ENCODE measurements at regions not wholly inside any gene's neighbourhood (a gene's known extent, or its start where the extent isn't known, plus 50 kb on each side); places are given as distances from the start of the nearest gene placed in this dataset.

GRCh38 chr4:135941671-135942070, 1590.6 kb downstream of the PCDH18 start:
- no peaks in the 10 kb centered on the region for H3K4me1 ChIP-seq (ENCODE audit: insufficient read depth, low read length, poor library complexity, severe bottlenecking)
- BruUV-seq (replicated peaks), result no TSS peak
- ChIA-PET CTCF (no interaction called here), POLR2A (ENCODE audit: low non-redundant PET) (no interaction called here)
- intact Hi-C loops (cut with micrococcal nuclease; ENCODE audit: unreplicated experiment), result no loop called here
- H3K27ac ChIP-seq (ENCODE audit: low read depth, low read length, poor library complexity, severe bottlenecking), result no peak overlapping the region
- H3K4me3 ChIP-seq (ENCODE audit: low read depth, low read length, poor library complexity, severe bottlenecking), result no peak overlapping the region
- no peak for DNase-seq (ENCODE audit: low spot score)
- no peaks in the 10 kb centered on the region for H3K36me3 ChIP-seq (ENCODE audit: insufficient read depth, low read length, poor library complexity, severe bottlenecking)
- TF ChIP-seq EZH2 (IDR thresholded peaks at IDR 0.05; ENCODE audit: borderline replicate concordance, low read depth, low read length, poor library complexity, severe bottlenecking) (no peak), CTCF (conservative IDR thresholded peaks at IDR 0.05; ENCODE audit: low read depth, low read length) (no peak)
- H3K9me3 ChIP-seq (ENCODE audit: low read depth, low read length, poor library complexity, severe bottlenecking), result no peaks in the 10 kb centered on the region
- no peaks in the 10 kb centered on the region for H3K27me3 ChIP-seq (replicated peaks; ENCODE audit: insufficient read depth, low read depth, low read length, poor library complexity)

- H3K4me3 ChIP-seq (ENCODE audit: low read depth, low read length, poor library complexity, severe bottlenecking), result no peak overlapping the region
- H3K4me1 ChIP-seq (ENCODE audit: insufficient read depth, low read length, poor library complexity, severe bottlenecking), result no peaks in the 10 kb centered on the region
- no peaks in the 10 kb centered on the region for H3K27me3 ChIP-seq (replicated peaks; ENCODE audit: insufficient read depth, low read depth, low read length, poor library complexity)
- no peak for DNase-seq (ENCODE audit: low spot score)
- BruUV-seq (replicated peaks), result no TSS peak
- H3K27ac ChIP-seq (ENCODE audit: low read depth, low read length, poor library complexity, severe bottlenecking), result no peak overlapping the region
- no peaks in the 10 kb centered on the region for H3K36me3 ChIP-seq (ENCODE audit: insufficient read depth, low read length, poor library complexity, severe bottlenecking)
- CTCF ChIA-PET, result no interaction called here
- POLR2A ChIA-PET (ENCODE audit: low non-redundant PET), result no interaction called here
- H3K9me3 ChIP-seq (ENCODE audit: low read depth, low read length, poor library complexity, severe bottlenecking), result peaks cover 3% of the 10 kb centered on the region
- intact Hi-C loops (cut with micrococcal nuclease; ENCODE audit: unreplicated experiment), result no loop called here
- TF ChIP-seq EZH2 (IDR thresholded peaks at IDR 0.05; ENCODE audit: borderline replicate concordance, low read depth, low read length, poor library complexity, severe bottlenecking), result no peak
- no peak for TF ChIP-seq CTCF (conservative IDR thresholded peaks at IDR 0.05; ENCODE audit: low read depth, low read length)
These were observed 1598.3 kb downstream of the PCDH18 start for GRCh38 chr4:135934026-135934425.

GRCh38 chr4:135927651-135928050, 1604.6 kb downstream of the PCDH18 start:
- TF ChIP-seq CTCF (conservative IDR thresholded peaks at IDR 0.05; ENCODE audit: low read depth, low read length) (no peak), EZH2 (IDR thresholded peaks at IDR 0.05; ENCODE audit: borderline replicate concordance, low read depth, low read length, poor library complexity, severe bottlenecking) (no peak)
- no TSS peak for BruUV-seq (replicated peaks)
- ChIA-PET POLR2A (ENCODE audit: low non-redundant PET) (no interaction called here), CTCF (no interaction called here)
- DNase-seq (ENCODE audit: low spot score), result no peak
- Histone ChIP-seq H3K36me3 (ENCODE audit: insufficient read depth, low read length, poor library complexity, severe bottlenecking) (no peaks in the 10 kb centered on the region), H3K27me3 (replicated peaks; ENCODE audit: insufficient read depth, low read depth, low read length, poor library complexity) (no peaks in the 10 kb centered on the region), H3K4me3 (ENCODE audit: low read depth, low read length, poor library complexity, severe bottlenecking) (no peak overlapping the region), H3K9me3 (ENCODE audit: low read depth, low read length, poor library complexity, severe bottlenecking) (peaks cover 3% of the 10 kb centered on the region), H3K27ac (ENCODE audit: low read depth, low read length, poor library complexity, severe bottlenecking) (no peak overlapping the region), H3K4me1 (ENCODE audit: insufficient read depth, low read length, poor library complexity, severe bottlenecking) (no peaks in the 10 kb centered on the region)
- intact Hi-C loops (cut with micrococcal nuclease; ENCODE audit: unreplicated experiment), result no loop called here

All from A673 (cell line).